ENCODE measurements at regions not wholly inside any gene's neighbourhood (a gene's known extent, or its start where the extent isn't known, plus 50 kb on each side); places are given as distances from the start of the nearest gene placed in this dataset.

DNA sequence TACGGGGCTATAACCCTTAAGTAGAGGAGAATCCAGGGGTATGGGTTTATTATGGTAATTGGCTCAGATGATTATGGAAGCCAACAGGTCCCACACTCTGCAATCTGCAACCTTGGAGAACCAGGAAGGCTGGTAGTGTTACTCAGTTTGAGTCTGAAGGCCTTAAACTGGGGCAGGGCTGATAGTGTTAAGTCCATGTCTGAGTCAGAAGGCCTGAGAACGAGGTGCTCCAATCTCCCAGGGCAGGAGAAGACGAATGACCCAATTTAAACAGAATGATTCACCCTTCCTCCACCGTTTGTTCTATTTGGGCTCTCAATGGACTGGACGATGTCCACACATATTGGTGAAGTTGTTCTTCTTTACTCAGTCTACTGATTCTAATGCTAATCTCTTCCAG, 244.5 kb upstream of the PTER start:
- Histone ChIP-seq H3K9ac (ENCODE audit: control insufficient read depth, insufficient read depth, low read length) (no peak overlapping the region), H3K4me3 (no peak overlapping the region), H3K36me3 (ENCODE audit: control insufficient read depth in 2 of 2, insufficient read depth in 2 of 2, low read length in 1 of 2) (no peaks in the 10 kb centered on the region), H4K20me1 (ENCODE audit: control insufficient read depth, insufficient read depth) (no peaks in the 10 kb centered on the region), H3K79me2 (ENCODE audit: control insufficient read depth, insufficient read depth, low read length) (no peaks in the 10 kb centered on the region), H3K4me2 (ENCODE audit: control insufficient read depth, insufficient read depth) (no peak overlapping the region), H3K4me1 (ENCODE audit: control insufficient read depth, insufficient read depth, low read length) (no peaks in the 10 kb centered on the region), H3K27me3 (replicated peaks in 1 of 2; ENCODE audit: control insufficient read depth in 2 of 2, insufficient read depth in 2 of 2, low read length in 1 of 2) (no peaks in the 10 kb centered on the region), H3K27ac (ENCODE audit: control insufficient read depth, insufficient read depth) (no peak overlapping the region), H2AFZ (ENCODE audit: control insufficient read depth, low read depth, low read length) (no peak overlapping the region), H3K9me3 (replicated peaks; ENCODE audit: control insufficient read depth, insufficient read depth, low read length) (peaks cover 4% of the 10 kb centered on the region; the same call in 2 of the 3 replicates)
- intact Hi-C loops (cut with micrococcal nuclease; ENCODE audit: unreplicated experiment): no loop called here
- ChIA-PET POLR2A (no interaction called here), SMC1A (ENCODE audit: uncharacterized antibody, unreplicated experiment) (no interaction called here), RAD21 (ENCODE audit: unreplicated experiment) (no interaction called here), CTCF (no interaction called here)
- FAIRE-seq: no peak
- no peak for DNase-seq (ENCODE audit: low read depth, low spot score)
- no peak for ATAC-seq
- BruUV-seq (replicated peaks): no TSS peak
- TF ChIP-seq ZBTB4 (CRISPR knock-in tag; IDR thresholded peaks at IDR 0.05) (no peak), NRF1 (conservative IDR thresholded peaks at IDR 0.05; ENCODE audit: low read depth, low read length) (no peak), IRF5 (IDR thresholded peaks at IDR 0.05; ENCODE audit: borderline replicate concordance) (no peak), SRF (IDR thresholded peaks at IDR 0.05; ENCODE audit: low read depth in 2 of 2, low read length in 2 of 2) (no peak), NR2C2 (IDR thresholded peaks at IDR 0.05; ENCODE audit: borderline replicate concordance, control insufficient read depth, insufficient read length, low read depth) (no peak), MYC (IDR thresholded peaks at IDR 0.05; ENCODE audit: insufficient read depth, insufficient read length, insufficient replicate concordance, low read length, severe bottlenecking) (no peak), CREB1 (IDR thresholded peaks at IDR 0.05; ENCODE audit: low read depth) (no peak), ATF7 (IDR thresholded peaks at IDR 0.05; ENCODE audit: low read depth) (no peak), TAF1 (IDR thresholded peaks at IDR 0.05; ENCODE audit: borderline replicate concordance, low read depth, low read length) (no peak), CBX5 (IDR thresholded peaks at IDR 0.05; ENCODE audit: low read depth) (no peak), TBL1XR1 (IDR thresholded peaks at IDR 0.05; ENCODE audit: low read depth, low read length) (no peak), MTA3 (IDR thresholded peaks at IDR 0.05; ENCODE audit: borderline replicate concordance, low read length) (no peak)
- TF ChIP-seq, protein P1, sequence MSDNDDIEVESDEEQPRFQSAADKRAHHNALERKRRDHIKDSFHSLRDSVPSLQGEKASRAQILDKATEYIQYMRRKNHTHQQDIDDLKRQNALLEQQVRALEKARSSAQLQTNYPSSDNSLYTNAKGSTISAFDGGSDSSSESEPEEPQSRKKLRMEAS (IDR thresholded peaks at IDR 0.05; ENCODE audit: low read depth, low read length): no peak
- TF ChIP-seq, protein P2, sequence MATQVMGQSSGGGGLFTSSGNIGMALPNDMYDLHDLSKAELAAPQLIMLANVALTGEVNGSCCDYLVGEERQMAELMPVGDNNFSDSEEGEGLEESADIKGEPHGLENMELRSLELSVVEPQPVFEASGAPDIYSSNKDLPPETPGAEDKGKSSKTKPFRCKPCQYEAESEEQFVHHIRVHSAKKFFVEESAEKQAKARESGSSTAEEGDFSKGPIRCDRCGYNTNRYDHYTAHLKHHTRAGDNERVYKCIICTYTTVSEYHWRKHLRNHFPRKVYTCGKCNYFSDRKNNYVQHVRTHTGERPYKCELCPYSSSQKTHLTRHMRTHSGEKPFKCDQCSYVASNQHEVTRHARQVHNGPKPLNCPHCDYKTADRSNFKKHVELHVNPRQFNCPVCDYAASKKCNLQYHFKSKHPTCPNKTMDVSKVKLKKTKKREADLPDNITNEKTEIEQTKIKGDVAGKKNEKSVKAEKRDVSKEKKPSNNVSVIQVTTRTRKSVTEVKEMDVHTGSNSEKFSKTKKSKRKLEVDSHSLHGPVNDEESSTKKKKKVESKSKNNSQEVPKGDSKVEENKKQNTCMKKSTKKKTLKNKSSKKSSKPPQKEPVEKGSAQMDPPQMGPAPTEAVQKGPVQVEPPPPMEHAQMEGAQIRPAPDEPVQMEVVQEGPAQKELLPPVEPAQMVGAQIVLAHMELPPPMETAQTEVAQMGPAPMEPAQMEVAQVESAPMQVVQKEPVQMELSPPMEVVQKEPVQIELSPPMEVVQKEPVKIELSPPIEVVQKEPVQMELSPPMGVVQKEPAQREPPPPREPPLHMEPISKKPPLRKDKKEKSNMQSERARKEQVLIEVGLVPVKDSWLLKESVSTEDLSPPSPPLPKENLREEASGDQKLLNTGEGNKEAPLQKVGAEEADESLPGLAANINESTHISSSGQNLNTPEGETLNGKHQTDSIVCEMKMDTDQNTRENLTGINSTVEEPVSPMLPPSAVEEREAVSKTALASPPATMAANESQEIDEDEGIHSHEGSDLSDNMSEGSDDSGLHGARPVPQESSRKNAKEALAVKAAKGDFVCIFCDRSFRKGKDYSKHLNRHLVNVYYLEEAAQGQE (IDR thresholded peaks at IDR 0.05; ENCODE audit: low read depth, low read length): no peak
- TF ChIP-seq, protein P3, sequence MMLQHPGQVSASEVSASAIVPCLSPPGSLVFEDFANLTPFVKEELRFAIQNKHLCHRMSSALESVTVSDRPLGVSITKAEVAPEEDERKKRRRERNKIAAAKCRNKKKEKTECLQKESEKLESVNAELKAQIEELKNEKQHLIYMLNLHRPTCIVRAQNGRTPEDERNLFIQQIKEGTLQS (IDR thresholded peaks at IDR 0.05; ENCODE audit: borderline replicate concordance, extremely low read depth, low read depth, low read length): no peak
- in situ Hi-C loops (cut with MboI): no loop called here
- 14% methylated on average over 5 of the region's 5 CpGs for WGBS (ENCODE audit: insufficient coverage, insufficient replicate concordance, low lambda C conversion rate, missing lambda C conversion rate)

Measured in GM12878 (cell line).